A673 (cell line): ENCODE measurements at regions not wholly inside any gene's neighbourhood (a gene's known extent, or its start where the extent isn't known, plus 50 kb on each side); places are given as distances from the start of the nearest gene placed in this dataset.

Experiments
- CTCF ChIP-seq: fragments of 300-800, 200-600 bp; sonication (generic); conservative IDR thresholded peaks from 2 replicates; pipeline ENCODE4 v1.5.1; 2017; ENCODE audit warnings: low read depth, mild to moderate bottlenecking, antibody characterized with exemption, low read length, moderate library complexity, mixed read lengths
- EZH2 ChIP-seq: fragments of 200-600 bp; sonication (generic); IDR thresholded peaks from 2 replicates; pipeline ENCODE4 v1.6.1; 2017; ENCODE audit warnings: borderline replicate concordance, low read depth, mild to moderate bottlenecking, mixed read lengths, antibody characterized with exemption, low read length; ENCODE audit not compliant: poor library complexity, severe bottlenecking

GRCh38 chr2:57443086-57443485 lies 603.5 kb upstream of the VRK2 start:
- no peak for TF ChIP-seq CTCF
- no peak for TF ChIP-seq EZH2
